RWPE1 (cell line): ENCODE measurements at regions not wholly inside any gene's neighbourhood (a gene's known extent, or its start where the extent isn't known, plus 50 kb on each side); places are given as distances from the start of the nearest gene placed in this dataset.

Experiments used
- CTCF ChIA-PET: fragments of 350-600 bp; sonication (Branson Sonifier 250); formaldehyde crosslinking; extraction: SDS; loops from one replicate; lab custom pipeline; 2021; lab: Yijun Ruan, JAX
- POLR2A ChIA-PET: fragments of 400-600 bp; formaldehyde crosslinking; extraction: SDS; loops from one replicate; lab custom pipeline; 2020; ENCODE audit warnings: antibody characterized with exemption; ENCODE audit not compliant: low non-redundant PET; lab: Yijun Ruan, JAX
- DNase-seq: peaks from one replicate; pipeline ENCODE4 v3.0.0; 2012; ENCODE audit warnings: low spot score
- H3K27ac ChIP-seq: fragments of 450-650 bp; 2 replicates; pipeline ENCODE4 v1.5.1; 2017
- TF ChIP-seq, protein P1 (sequence below): fragments of 450-650 bp; conservative IDR thresholded peaks from 2 replicates; pipeline ENCODE4 v1.5.1; 2017; ENCODE audit warnings: low read depth, mild to moderate bottlenecking

DNA sequence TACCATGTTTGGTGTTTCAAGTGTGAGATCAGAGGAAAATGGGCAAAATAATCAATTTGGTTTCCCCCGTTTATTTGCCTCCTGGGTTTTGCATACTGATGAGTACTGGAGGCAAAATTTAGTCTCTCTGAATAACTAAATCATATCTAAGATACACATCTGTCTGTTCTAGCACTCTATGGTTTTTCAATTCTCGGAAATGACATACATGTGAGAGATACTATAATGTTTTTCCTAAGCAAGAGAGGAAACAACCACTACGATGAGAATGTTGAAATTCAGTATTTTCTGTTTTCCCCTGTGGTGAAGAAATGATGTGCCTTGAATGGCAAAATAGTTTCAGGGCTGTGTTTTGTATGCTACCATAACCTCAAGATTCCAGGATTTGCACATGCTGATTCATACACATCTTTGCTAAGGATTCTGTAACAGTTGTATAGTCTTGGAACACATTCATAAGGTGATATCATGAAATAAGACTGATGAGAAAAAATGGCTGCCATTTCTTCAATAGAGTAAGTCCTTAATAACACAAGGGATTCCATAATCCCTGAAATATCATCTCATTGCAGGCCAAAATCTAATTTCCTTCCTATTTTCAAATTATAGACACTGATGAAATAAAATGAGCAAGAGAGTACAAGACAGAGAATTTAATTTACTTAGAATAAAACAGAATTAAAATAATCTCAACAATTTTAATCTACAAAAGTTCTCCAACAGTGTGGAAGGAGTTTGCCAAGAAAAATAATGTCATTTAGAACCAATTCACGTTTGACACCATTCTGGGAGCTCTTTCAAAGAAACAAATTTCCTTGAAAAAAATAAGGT, 316.6 kb downstream of the FIGN start:
- ChIA-PET POLR2A (no interaction called here), CTCF (no interaction called here)

DNA sequence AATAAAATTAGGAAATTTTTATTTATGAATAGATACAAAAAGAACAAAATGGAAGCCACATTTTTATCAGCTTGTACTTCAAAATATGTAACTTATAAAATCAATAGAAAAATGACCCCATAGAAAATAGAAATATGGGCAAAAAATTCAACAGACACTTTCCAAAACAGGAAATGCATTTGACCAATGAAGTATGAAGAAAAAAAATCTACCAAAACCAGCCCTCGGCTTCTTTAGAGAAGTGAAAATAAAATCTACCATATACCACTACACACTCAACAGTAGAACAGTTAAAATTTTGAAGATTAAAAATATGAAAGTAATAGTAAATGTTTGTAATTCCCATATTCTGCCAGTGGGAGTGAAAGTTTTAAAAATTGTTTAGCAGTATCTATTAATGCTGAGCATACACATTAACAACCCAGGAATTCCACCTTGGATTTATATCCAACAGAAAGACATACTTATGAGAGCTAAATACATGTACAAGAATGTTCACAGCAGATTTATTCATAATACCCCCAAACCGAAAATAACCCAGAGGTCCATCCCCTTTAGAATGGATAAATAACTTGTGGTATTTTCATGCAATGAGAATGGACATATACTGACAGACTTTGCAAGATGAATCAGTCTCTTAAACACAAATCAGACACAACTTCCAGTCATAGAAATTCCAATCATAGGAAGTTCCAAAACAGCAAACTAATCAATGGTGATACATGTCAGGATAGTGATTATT, 318.0 kb downstream of the FIGN start:
- CTCF ChIA-PET, result no interaction called here
- DNase-seq, result no peak
- H3K27ac ChIP-seq, result no peak overlapping the region
- TF ChIP-seq, protein P1, sequence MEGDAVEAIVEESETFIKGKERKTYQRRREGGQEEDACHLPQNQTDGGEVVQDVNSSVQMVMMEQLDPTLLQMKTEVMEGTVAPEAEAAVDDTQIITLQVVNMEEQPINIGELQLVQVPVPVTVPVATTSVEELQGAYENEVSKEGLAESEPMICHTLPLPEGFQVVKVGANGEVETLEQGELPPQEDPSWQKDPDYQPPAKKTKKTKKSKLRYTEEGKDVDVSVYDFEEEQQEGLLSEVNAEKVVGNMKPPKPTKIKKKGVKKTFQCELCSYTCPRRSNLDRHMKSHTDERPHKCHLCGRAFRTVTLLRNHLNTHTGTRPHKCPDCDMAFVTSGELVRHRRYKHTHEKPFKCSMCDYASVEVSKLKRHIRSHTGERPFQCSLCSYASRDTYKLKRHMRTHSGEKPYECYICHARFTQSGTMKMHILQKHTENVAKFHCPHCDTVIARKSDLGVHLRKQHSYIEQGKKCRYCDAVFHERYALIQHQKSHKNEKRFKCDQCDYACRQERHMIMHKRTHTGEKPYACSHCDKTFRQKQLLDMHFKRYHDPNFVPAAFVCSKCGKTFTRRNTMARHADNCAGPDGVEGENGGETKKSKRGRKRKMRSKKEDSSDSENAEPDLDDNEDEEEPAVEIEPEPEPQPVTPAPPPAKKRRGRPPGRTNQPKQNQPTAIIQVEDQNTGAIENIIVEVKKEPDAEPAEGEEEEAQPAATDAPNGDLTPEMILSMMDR, result no peak
- POLR2A ChIA-PET, result no interaction called here

More for the DNA sequence above, 316.6 kb downstream of the FIGN start:
- TF ChIP-seq, protein P1, result no peak
- no peak overlapping the region for H3K27ac ChIP-seq
- DNase-seq, result no peak

DNA sequence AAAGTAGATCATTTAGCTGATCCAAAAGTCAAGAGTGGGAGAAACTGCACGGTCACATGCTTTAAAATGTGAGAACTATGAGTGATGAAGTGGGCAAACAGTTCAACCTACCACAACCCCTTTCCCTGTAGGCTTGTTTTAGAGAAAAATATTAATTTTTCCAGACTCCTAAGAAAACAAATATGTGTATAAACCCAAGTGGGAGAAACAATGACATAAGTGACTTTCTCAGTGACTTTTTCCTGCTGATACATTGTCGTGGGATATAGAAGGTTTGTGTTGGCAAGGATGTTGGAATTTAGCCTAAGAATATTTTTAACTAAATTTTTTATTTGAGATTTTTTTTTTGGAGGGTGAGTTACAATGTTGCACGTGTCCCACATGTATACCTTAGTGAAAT, 321.7 kb downstream of the FIGN start:
- DNase-seq, result no peak
- POLR2A ChIA-PET, result no interaction called here
- TF ChIP-seq, protein P1, result no peak
- CTCF ChIA-PET, result interaction anchor here (0.5 kb wide), 1 partner anchor 669 kb away, joined by 3 read pairs; no protein-coding TSS in a partner anchor
- H3K27ac ChIP-seq, result no peak overlapping the region

DNA sequence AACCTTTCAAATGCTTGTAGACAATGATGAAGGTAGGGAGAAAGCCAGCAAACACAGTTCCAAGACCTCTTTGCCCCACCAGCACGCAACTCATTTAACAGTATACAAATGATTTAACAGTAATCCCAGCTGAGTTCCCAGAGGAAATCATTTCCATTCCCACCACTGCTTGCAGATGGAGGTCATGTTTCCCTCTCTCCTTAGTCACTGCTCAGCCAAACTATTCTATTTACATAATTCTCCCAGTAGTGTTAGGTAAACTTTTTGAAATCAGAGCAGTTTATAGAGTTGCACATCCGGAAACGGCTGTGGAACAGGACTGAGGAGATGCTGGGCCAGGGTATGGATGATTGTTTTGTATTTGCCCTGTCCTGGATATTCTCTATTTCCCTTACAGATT, 328.5 kb downstream of the FIGN start:
- ChIA-PET POLR2A (no interaction called here), CTCF (no interaction called here)
- no peak for DNase-seq
- TF ChIP-seq, protein P1, result no peak
- H3K27ac ChIP-seq, result no peak overlapping the region

DNA sequence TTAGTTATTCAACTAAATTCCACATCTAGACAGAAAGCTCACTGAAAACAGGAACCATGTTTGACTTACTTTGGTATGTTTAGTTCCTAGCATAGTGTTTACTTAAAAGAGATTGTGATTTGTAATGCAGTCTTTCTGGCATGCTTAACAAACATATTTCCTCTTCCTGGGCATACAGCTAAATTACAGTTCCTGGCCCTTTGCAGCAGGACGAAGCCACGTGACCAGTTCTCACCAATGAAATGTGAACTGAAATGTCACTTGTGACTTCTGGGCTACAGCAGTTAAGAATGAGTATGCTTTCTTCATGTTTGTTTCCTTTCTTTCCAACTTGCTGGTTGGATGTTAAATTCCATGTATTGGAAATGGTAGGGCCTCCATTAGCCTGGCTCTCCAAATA, 330.5 kb downstream of the FIGN start:
- no peak for DNase-seq
- TF ChIP-seq, protein P1, result no peak
- POLR2A ChIA-PET, result no interaction called here
- H3K27ac ChIP-seq, result no peak overlapping the region
- CTCF ChIA-PET, result no interaction called here

DNA sequence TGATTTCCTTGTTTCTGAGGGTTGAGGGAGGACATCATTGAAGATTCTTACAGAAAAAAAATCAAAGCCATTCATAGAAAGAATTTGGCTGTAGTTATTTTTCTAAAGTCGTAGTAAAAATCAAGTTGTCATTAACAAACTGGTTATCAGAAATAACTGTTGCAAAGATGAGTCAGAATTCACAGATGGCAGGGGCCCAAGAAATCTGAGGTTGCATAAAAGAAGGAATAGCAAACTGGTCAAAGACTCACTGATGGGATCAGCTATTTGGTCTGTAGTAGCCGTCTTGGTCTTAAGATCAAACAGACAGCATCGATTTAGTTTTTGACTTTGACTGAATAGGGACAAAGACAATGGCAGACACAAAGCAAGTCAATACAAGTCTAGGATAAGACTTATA, 334.3 kb downstream of the FIGN start:
- DNase-seq, result no peak
- H3K27ac ChIP-seq, result no peak overlapping the region
- CTCF ChIA-PET, result no interaction called here
- POLR2A ChIA-PET, result no interaction called here
- TF ChIP-seq, protein P1, result no peak
